ENCODE measurements at regions not wholly inside any gene's neighbourhood (a gene's known extent, or its start where the extent isn't known, plus 50 kb on each side); places are given as distances from the start of the nearest gene placed in this dataset.

DNA sequence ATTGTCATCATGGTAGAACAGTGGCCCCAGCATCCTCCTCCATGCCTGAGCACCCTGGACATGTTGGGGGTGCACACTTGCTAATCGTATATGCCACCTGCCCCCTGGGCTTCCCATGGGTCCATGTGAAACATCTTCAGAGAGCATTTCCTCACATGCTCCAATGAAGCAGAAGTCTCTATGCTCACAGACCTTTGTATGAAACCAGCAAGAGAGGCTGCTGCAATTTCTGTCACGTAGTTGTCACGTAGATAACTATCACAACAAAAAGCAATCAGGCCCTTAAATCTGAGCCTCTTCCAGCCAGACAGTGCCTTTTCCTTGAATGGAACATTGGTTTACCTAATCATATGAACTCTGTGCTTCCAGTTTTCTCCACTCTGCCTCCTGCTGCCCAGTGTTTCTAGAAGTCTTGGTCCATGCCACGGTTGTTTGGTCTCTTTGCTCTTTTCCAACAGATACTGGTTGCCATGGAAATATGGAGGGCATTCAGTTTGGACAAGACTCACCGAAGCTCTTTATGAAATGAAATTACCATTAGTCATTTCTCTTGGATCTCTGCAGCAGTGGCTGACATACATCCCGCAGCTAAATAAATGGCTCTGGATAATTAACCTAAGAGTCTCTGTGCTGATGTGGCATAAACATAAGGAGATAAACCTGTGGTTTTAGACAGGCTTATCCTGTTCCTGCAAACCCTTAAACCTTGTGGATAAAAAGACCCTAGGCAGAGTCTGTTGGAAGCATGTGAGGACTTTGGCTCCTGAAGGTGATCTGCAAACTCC lies 172.8 kb upstream of the SYNDIG1 start:
- intact Hi-C loops (cut with micrococcal nuclease), result no loop called here
- H3K9me3 ChIP-seq (replicated peaks; ENCODE audit: control insufficient read depth, insufficient read depth, low read depth, low read length), result no peaks in the 10 kb centered on the region
- no peaks in the 10 kb centered on the region for H4K20me1 ChIP-seq (replicated peaks; ENCODE audit: control insufficient read depth, insufficient read depth, low read length)
- H3K4me1 ChIP-seq (replicated peaks in 1 of 2; ENCODE audit: control insufficient read depth in 2 of 2, insufficient read depth in 2 of 2, low read length in 2 of 2), result no peaks in the 10 kb centered on the region
- no peak overlapping the region for H3K9ac ChIP-seq (ENCODE audit: insufficient read depth in 1 of 2, low read depth in 2 of 2, low read length in 2 of 2)
- 0% methylated on average over 6 of the region's 6 CpGs for WGBS (ENCODE audit: insufficient coverage, low coverage, missing lambda C conversion rate)
- no peaks in the 10 kb centered on the region for H3K9me1 ChIP-seq (ENCODE audit: control insufficient read depth, insufficient read depth, low read length)
- no peaks in the 10 kb centered on the region for H3K79me2 ChIP-seq (ENCODE audit: control insufficient read depth, insufficient read depth, low read length)
- FAIRE-seq (no peak), DNase-seq (ENCODE audit: extremely low read depth in 1 of 4, low spot score in 3 of 4) (no peak), ATAC-seq (no peak)
- in situ Hi-C loops (cut with MboI), result no loop called here
- H3K27me3 ChIP-seq (ENCODE audit: control insufficient read depth in 2 of 2, insufficient read depth in 2 of 2, low read length in 2 of 2), result no peaks in the 10 kb centered on the region
- POLR2A ChIA-PET, result no interaction called here
- H3K36me3 ChIP-seq (ENCODE audit: control insufficient read depth, insufficient read depth, low read length), result no peaks in the 10 kb centered on the region
- no peak overlapping the region for H3K27ac ChIP-seq (ENCODE audit: extremely low read depth, low read depth, low read length)
- H3K4me2 ChIP-seq (ENCODE audit: insufficient read depth, low read length), result no peak overlapping the region
- H3K4me3 ChIP-seq, result no peak overlapping the region
- no TSS peak for BruUV-seq (replicated peaks)
- CTCF ChIA-PET (ENCODE audit: low intra/inter-chr PET ratio), result no interaction called here
- no peak overlapping the region for H2AFZ ChIP-seq (ENCODE audit: low read depth, low read length)
- no peak for TF ChIP-seq ZNF77 (CRISPR knock-in tag; IDR thresholded peaks at IDR 0.05)
- TF ChIP-seq ZNF134 (CRISPR knock-in tag; conservative IDR thresholded peaks at IDR 0.05), result no peak
- TF ChIP-seq, protein P1, sequence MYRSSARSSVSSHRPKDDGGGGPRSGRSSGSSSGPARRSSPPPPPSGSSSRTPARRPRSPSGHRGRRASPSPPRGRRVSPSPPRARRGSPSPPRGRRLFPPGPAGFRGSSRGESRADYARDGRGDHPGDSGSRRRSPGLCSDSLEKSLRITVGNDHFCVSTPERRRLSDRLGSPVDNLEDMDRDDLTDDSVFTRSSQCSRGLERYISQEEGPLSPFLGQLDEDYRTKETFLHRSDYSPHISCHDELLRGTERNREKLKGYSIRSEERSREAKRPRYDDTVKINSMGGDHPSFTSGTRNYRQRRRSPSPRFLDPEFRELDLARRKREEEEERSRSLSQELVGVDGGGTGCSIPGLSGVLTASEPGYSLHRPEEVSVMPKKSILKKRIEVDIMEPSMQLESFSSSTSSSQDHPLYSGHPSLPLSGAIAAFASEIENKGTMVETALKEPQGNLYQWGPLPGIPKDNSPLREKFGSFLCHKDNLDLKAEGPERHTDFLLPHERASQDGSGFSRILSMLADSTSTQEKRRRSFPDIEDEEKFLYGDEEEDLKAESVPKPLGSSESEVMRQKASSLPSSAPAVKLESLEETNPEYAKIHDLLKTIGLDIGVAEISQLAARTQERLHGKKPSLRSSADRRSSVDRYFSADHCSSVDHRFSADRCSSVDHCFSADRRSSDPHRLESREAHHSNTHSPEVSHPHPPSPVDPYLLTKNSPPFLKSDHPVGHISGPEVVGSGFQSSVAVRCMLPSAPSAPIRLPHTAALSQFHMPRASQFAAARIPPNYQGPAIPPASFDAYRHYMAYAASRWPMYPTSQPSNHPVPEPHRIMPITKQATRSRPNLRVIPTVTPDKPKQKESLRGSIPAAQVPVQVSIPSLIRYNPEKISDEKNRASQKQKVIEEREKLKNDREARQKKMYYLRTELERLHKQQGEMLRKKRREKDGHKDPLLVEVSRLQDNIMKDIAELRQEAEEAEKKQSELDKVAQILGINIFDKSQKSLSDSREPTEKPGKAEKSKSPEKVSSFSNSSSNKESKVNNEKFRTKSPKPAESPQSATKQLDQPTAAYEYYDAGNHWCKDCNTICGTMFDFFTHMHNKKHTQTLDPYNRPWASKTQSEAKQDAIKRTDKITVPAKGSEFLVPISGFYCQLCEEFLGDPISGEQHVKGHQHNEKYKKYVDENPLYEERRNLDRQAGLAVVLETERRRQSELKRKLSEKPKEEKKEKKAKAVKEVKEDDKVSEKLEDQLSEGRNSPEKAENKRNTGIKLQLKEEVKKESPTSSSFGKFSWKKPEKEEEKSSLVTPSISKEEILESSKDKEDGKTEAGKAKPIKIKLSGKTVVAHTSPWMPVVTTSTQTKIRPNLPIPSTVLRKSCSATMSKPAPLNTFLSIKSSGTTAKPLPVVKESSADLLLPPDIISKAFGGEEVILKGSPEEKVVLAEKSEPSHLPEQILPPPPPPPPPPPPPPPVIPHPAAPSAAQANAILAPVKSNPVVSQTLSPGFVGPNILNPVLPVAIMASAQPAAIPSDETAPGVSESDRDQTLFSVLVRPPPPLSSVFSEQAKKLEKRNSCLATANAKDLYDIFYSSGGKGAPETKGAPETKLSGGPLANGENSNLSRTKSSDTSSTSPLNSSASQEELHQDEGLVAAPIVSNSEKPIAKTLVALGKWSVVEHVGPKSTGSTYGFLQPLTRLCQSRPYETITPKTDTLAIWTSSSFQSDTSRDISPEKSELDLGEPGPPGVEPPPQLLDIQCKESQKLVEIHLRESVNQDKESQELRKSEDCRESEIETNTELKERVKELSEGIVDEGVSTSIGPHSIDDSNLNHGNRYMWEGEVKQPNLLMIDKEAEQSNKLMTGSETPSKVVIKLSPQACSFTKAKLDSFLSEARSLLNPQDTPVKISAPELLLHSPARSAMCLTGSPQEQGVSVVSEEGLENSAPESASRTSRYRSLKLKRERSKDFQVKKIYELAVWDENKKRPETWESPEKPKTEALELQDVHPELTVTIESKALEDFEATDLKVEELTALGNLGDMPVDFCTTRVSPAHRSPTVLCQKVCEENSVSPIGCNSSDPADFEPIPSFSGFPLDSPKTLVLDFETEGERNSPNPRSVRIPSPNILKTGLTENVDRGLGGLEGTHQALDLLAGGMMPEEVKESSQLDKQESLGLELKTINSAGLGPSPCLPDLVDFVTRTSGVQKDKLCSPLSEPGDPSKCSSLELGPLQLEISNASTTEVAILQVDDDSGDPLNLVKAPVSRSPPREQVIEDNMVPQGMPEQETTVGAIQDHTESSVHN (IDR thresholded peaks at IDR 0.05; ENCODE audit: borderline replicate concordance in 1 of 2, low read depth in 1 of 2), result no peak
- TF ChIP-seq, protein P2, sequence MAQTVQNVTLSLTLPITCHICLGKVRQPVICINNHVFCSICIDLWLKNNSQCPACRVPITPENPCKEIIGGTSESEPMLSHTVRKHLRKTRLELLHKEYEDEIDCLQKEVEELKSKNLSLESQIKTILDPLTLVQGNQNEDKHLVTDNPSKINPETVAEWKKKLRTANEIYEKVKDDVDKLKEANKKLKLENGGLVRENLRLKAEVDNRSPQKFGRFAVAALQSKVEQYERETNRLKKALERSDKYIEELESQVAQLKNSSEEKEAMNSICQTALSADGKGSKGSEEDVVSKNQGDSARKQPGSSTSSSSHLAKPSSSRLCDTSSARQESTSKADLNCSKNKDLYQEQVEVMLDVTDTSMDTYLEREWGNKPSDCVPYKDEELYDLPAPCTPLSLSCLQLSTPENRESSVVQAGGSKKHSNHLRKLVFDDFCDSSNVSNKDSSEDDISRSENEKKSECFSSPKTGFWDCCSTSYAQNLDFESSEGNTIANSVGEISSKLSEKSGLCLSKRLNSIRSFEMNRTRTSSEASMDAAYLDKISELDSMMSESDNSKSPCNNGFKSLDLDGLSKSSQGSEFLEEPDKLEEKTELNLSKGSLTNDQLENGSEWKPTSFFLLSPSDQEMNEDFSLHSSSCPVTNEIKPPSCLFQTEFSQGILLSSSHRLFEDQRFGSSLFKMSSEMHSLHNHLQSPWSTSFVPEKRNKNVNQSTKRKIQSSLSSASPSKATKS (CRISPR knock-in tag; IDR thresholded peaks at IDR 0.05), result no peak
- TF ChIP-seq, protein P3, sequence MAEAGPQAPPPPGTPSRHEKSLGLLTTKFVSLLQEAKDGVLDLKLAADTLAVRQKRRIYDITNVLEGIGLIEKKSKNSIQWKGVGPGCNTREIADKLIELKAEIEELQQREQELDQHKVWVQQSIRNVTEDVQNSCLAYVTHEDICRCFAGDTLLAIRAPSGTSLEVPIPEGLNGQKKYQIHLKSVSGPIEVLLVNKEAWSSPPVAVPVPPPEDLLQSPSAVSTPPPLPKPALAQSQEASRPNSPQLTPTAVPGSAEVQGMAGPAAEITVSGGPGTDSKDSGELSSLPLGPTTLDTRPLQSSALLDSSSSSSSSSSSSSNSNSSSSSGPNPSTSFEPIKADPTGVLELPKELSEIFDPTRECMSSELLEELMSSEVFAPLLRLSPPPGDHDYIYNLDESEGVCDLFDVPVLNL (CRISPR knock-in tag; IDR thresholded peaks at IDR 0.05; ENCODE audit: low read depth), result no peak
- no peak for TF ChIP-seq RBM25 (IDR thresholded peaks at IDR 0.05; ENCODE audit: low read depth, low read length, severe bottlenecking)
- TF ChIP-seq, protein P4, sequence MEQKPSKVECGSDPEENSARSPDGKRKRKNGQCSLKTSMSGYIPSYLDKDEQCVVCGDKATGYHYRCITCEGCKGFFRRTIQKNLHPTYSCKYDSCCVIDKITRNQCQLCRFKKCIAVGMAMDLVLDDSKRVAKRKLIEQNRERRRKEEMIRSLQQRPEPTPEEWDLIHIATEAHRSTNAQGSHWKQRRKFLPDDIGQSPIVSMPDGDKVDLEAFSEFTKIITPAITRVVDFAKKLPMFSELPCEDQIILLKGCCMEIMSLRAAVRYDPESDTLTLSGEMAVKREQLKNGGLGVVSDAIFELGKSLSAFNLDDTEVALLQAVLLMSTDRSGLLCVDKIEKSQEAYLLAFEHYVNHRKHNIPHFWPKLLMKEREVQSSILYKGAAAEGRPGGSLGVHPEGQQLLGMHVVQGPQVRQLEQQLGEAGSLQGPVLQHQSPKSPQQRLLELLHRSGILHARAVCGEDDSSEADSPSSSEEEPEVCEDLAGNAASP (IDR thresholded peaks at IDR 0.05), result no peak
- no peak for TF ChIP-seq MTF1 (CRISPR knock-in tag; IDR thresholded peaks at IDR 0.05; ENCODE audit: borderline replicate concordance)
- no peak for TF ChIP-seq SMARCA4 (IDR thresholded peaks at IDR 0.05)

All from K562 (cell line).